ENCODE measurements at regions not wholly inside any gene's neighbourhood (a gene's known extent, or its start where the extent isn't known, plus 50 kb on each side); places are given as distances from the start of the nearest gene placed in this dataset.

- no peaks in the 10 kb centered on the region for H3K27me3 ChIP-seq (replicated peaks in 1 of 2; ENCODE audit: control insufficient read depth in 2 of 2, insufficient read depth in 2 of 2, low read length in 1 of 2)
Measured at GRCh38 chr1:217272385-217272784, 358.5 kb downstream of the GPATCH2 start.

More at GRCh38 chr1:217272385-217272784, 358.5 kb downstream of the GPATCH2 start:
- Histone ChIP-seq H3K9ac (ENCODE audit: control insufficient read depth, insufficient read depth, low read length) (no peak overlapping the region), H3K36me3 (ENCODE audit: control insufficient read depth in 2 of 2, insufficient read depth in 2 of 2, low read length in 1 of 2) (no peaks in the 10 kb centered on the region), H3K27ac (ENCODE audit: control insufficient read depth, insufficient read depth) (no peak overlapping the region), H3K4me2 (ENCODE audit: control insufficient read depth, insufficient read depth) (no peak overlapping the region), H4K20me1 (ENCODE audit: control insufficient read depth, insufficient read depth) (no peaks in the 10 kb centered on the region), H3K9me3 (replicated peaks; ENCODE audit: control insufficient read depth, insufficient read depth, low read length) (no peaks in the 10 kb centered on the region), H3K79me2 (ENCODE audit: control insufficient read depth, insufficient read depth, low read length) (no peaks in the 10 kb centered on the region), H3K4me3 (no peak overlapping the region), H2AFZ (ENCODE audit: control insufficient read depth, low read depth, low read length) (no peak overlapping the region), H3K4me1 (ENCODE audit: control insufficient read depth, insufficient read depth, low read length) (no peaks in the 10 kb centered on the region)
- CTCF ChIA-PET: no interaction called here
- no TSS peak for BruUV-seq (replicated peaks)
- ATAC-seq (no peak), FAIRE-seq (no peak), DNase-seq (ENCODE audit: low read depth, low spot score) (no peak)
- RAD21 ChIA-PET (ENCODE audit: unreplicated experiment): no interaction called here
- in situ Hi-C loops (cut with MboI) (no loop called here), intact Hi-C loops (cut with micrococcal nuclease; ENCODE audit: unreplicated experiment) (no loop called here)
- TF ChIP-seq SMAD5 (IDR thresholded peaks at IDR 0.05; ENCODE audit: low read depth): no peak
- TF ChIP-seq, protein P1, sequence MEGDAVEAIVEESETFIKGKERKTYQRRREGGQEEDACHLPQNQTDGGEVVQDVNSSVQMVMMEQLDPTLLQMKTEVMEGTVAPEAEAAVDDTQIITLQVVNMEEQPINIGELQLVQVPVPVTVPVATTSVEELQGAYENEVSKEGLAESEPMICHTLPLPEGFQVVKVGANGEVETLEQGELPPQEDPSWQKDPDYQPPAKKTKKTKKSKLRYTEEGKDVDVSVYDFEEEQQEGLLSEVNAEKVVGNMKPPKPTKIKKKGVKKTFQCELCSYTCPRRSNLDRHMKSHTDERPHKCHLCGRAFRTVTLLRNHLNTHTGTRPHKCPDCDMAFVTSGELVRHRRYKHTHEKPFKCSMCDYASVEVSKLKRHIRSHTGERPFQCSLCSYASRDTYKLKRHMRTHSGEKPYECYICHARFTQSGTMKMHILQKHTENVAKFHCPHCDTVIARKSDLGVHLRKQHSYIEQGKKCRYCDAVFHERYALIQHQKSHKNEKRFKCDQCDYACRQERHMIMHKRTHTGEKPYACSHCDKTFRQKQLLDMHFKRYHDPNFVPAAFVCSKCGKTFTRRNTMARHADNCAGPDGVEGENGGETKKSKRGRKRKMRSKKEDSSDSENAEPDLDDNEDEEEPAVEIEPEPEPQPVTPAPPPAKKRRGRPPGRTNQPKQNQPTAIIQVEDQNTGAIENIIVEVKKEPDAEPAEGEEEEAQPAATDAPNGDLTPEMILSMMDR (IDR thresholded peaks at IDR 0.05 in 2 of 3, conservative IDR thresholded peaks at IDR 0.05 in 1 of 3; ENCODE audit: control insufficient read depth in 2 of 3, extremely low read depth in 1 of 3, insufficient read depth in 1 of 3, low read depth in 3 of 3, low read length in 3 of 3): no peak
- no peak for TF ChIP-seq NBN (IDR thresholded peaks at IDR 0.05)
- no peak for TF ChIP-seq ZNF274 (IDR thresholded peaks at IDR 0.05; ENCODE audit: insufficient read depth, insufficient read length)
- no peak for TF ChIP-seq SMC3 (IDR thresholded peaks at IDR 0.05; ENCODE audit: borderline replicate concordance, low read length)
- TF ChIP-seq ZSCAN29 (IDR thresholded peaks at IDR 0.05): no peak
- TF ChIP-seq SUPT20H (IDR thresholded peaks at IDR 0.05; ENCODE audit: borderline replicate concordance, control insufficient read depth, low read depth, low read length): no peak
- TF ChIP-seq RAD21 (IDR thresholded peaks at IDR 0.05; ENCODE audit: insufficient read depth, low read depth, low read length): no peak
- TF ChIP-seq WRNIP1 (IDR thresholded peaks at IDR 0.05; ENCODE audit: borderline replicate concordance, low read depth, low read length): no peak
- TF ChIP-seq TBL1XR1 (IDR thresholded peaks at IDR 0.05; ENCODE audit: low read depth, low read length): no peak
- TF ChIP-seq ZNF384 (IDR thresholded peaks at IDR 0.05; ENCODE audit: borderline replicate concordance, low read depth, low read length): no peak
- WGBS (ENCODE audit: insufficient coverage, insufficient replicate concordance, low lambda C conversion rate, missing lambda C conversion rate): 0% methylated on average over 2 of the region's 2 CpGs
- SMC1A ChIA-PET (ENCODE audit: uncharacterized antibody, unreplicated experiment): no interaction called here
- POLR2A ChIA-PET: no interaction called here

Measured in GM12878 (cell line).